GM12873 (cell line): ENCODE measurements at regions not wholly inside any gene's neighbourhood (a gene's known extent, or its start where the extent isn't known, plus 50 kb on each side); places are given as distances from the start of the nearest gene placed in this dataset.

Experiments
- TF ChIP-seq, protein P1 (sequence below): IDR thresholded peaks from 2 replicates; pipeline ENCODE4 v1.5.1; 2012; ENCODE audit warnings: low read depth, mild to moderate bottlenecking, moderate library complexity, low read length, control low read depth; ENCODE audit not compliant: insufficient read depth; ENCODE audit errors: missing control alignments

DNA sequence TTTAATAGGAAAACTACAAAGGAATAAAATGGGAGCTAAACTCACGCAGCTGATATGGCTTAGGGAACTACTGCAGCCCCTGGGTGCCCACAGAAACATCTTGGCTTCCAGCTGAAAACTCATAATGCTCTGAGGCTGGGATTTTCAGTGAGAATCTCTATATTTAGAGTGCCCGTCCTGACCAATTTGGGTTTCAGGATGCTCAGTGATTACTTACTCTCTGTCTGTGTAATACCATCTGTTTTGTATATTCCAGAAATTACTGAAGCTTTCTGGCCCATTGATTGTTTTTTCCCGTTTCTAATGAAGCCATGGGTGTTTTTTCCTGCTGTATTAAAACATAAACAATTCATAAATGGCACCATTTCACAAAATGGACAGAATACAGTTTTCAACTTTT lies 50.6 kb upstream of the ZNF385D start:
- TF ChIP-seq, protein P1, sequence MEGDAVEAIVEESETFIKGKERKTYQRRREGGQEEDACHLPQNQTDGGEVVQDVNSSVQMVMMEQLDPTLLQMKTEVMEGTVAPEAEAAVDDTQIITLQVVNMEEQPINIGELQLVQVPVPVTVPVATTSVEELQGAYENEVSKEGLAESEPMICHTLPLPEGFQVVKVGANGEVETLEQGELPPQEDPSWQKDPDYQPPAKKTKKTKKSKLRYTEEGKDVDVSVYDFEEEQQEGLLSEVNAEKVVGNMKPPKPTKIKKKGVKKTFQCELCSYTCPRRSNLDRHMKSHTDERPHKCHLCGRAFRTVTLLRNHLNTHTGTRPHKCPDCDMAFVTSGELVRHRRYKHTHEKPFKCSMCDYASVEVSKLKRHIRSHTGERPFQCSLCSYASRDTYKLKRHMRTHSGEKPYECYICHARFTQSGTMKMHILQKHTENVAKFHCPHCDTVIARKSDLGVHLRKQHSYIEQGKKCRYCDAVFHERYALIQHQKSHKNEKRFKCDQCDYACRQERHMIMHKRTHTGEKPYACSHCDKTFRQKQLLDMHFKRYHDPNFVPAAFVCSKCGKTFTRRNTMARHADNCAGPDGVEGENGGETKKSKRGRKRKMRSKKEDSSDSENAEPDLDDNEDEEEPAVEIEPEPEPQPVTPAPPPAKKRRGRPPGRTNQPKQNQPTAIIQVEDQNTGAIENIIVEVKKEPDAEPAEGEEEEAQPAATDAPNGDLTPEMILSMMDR: no peak

DNA sequence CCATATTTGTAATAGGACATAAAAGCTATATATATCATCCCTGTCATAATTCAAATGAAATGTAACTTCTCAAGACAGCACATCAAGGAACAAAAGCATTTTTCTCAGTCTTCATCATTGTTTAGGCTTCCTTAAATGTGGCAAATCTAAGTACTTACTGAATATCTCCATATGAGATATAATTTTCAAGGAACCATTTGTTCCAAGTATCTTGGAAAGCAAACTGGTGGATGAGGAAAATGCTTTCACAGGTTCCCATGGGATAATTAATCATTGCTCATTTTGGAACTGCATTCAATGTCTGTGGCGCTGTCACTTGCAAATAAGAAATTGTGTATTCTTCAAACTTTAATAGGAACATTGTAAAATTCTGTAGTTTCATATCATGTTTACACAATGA lies 52.6 kb upstream of the ZNF385D start:
- TF ChIP-seq, protein P1: no peak

DNA sequence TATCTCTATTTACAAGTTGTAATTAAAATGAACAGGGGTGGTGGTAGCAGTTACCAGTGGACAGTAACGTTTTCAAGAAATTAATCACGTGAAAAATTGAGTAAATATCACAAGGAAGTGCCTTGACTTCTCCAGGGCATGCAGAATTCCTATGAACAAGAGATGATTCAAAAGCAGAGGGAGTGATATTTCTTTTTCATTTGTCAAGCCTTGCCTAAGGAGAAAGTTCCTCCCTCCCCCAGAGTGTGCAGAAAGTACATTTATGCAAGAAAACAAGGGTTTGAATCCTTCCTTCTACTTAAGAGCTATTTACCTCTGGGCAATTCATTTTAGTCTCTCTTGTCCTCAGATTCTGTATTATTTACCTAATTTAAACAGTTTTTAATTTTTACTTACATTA lies 53.3 kb upstream of the ZNF385D start:
- TF ChIP-seq, protein P1: no peak

DNA sequence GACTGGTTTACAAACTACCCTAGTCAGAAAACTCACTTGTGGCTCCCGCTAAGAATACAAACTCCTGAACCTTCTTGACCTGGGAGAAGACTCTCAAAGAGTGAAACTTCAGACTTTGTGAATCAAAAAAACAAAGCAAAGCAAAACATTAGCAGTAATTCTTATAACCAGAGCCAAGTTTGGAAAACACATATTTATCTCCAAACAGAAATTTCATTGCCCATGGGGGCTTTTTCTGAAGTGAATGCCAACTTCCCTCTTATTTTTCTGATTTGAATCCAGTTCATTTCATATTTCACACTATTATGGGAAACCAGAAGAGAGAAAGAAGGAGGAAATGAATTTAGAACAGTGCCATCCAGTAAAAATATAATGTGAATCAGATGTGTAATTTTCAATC lies 55.7 kb upstream of the ZNF385D start:
- TF ChIP-seq, protein P1: no peak

DNA sequence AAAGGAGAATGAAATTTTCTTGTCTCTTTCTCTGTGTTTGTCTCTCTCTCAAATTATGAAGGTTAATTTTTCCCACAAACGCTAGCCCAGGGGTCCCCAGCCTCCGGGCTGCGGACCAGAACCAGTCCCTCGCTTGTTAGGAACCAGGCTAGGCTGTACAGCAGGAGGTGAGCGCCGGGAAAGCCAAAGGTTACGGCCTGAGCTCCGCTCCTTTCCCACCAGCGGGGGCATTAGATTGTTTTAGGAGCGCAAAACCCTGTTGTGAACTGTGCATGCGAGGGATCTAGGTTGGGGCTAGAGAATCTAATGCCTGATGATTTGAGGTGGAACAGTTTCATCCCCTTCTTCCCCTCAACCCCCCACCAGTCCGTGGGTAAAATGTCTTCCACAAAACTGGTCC lies 74.7 kb upstream of the ZNF385D start:
- TF ChIP-seq, protein P1: no peak

DNA sequence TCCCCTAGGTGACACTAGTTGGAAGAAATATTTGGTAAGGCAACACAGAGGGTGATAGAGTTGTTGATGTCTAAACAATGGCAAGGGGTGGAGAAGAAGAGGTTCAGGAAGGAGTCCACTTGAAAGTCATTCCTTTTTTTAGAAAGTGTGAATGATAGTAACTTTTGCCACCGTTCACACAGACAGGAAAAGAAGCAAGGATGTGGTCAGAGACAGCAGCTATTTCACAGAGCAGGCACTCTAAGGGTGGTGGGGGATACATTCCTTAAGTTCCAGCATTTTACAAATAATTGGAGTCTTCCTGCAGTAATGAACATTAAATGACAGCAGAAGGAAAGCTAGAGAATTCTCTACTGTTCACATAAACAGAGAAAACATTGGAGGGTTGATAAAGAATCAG lies 75.4 kb upstream of the ZNF385D start:
- TF ChIP-seq, protein P1: no peak

DNA sequence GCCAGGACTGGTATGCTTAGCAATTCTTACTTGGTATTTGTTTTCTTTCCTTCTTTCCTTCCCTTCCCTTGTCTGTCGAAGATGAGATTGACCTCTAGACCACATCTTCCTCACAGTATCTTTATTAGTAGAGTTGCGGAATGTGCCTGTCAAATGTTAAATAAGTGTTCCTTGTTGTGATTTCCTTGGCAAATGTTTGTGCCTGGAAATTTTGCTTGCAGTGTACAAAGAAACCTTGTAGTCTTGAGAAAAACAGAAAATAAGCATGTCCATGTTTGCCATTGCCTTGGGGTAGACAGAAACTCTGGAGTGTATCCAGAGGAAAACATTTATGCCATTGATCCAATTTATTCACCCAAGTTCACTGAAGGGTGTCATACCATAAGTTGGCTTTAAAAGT lies 79.5 kb upstream of the ZNF385D start:
- TF ChIP-seq, protein P1: no peak
